Small intestine (tissue), 7 donors: ENCODE measurements at regions not wholly inside any gene's neighbourhood (a gene's known extent, or its start where the extent isn't known, plus 50 kb on each side); places are given as distances from the start of the nearest gene placed in this dataset.

Experiments used
- DNase-seq, 2 donors: peaks; one replicate each; pipeline versions ENCODE4 v3.0.0 to v3.0.0-alpha.2; 2013
- FAIRE-seq: peaks from 2 replicates; lab custom pipeline; 2012; peaks lifted over from hg19 to GRCh38; lab: Jason Lieb, UNC
- H3K27ac ChIP-seq, 3 donors: one replicate each; pipeline ENCODE4 v1.5.1; 2013; ENCODE audit warnings: low read length in 2 of 3, mild to moderate bottlenecking in 2 of 3, control low read depth in 1 of 3, inconsistent platforms in 1 of 3, low read depth in 1 of 3, moderate library complexity in 1 of 3
- H3K27me3 ChIP-seq, 3 donors: one replicate each; pipeline ENCODE4 v1.6.1; 2013; ENCODE audit warnings: low read length in 3 of 3, inconsistent platforms in 1 of 3; ENCODE audit not compliant: control insufficient read depth in 3 of 3, insufficient read depth in 3 of 3
- H3K36me3 ChIP-seq, 3 donors: one replicate each; pipeline ENCODE4 v1.6.1; 2013; ENCODE audit warnings: low read length in 3 of 3, inconsistent platforms in 1 of 3, low read depth in 1 of 3, mild to moderate bottlenecking in 1 of 3, moderate library complexity in 1 of 3; ENCODE audit not compliant: control insufficient read depth in 3 of 3, insufficient read depth in 2 of 3
- H3K4me1 ChIP-seq, 3 donors: one replicate each; pipeline ENCODE4 v1.6.1; 2013; ENCODE audit warnings: low read length in 2 of 3, inconsistent platforms in 1 of 3, low read depth in 1 of 3, mild to moderate bottlenecking in 1 of 3, moderate library complexity in 1 of 3; ENCODE audit not compliant: control insufficient read depth in 3 of 3, insufficient read depth in 2 of 3
- H3K4me3 ChIP-seq, 3 donors: one replicate each; pipeline ENCODE4 v1.5.1; 2013; ENCODE audit warnings: low read length in 3 of 3, control low read depth in 1 of 3, inconsistent platforms in 1 of 3, low read depth in 1 of 3, mild to moderate bottlenecking in 1 of 3, moderate library complexity in 1 of 3
- H3K9me3 ChIP-seq, 2 donors: one replicate each; pipeline ENCODE4 v1.6.1; 2013; ENCODE audit warnings: low read depth in 1 of 2, low read length in 1 of 2; ENCODE audit not compliant: control insufficient read depth in 2 of 2, insufficient read depth in 1 of 2
- WGBS, 3 donors: extraction: QIAGEN DNeasy Blood & Tissue Kit; methylation state at CpG; one replicate each; pipeline ENCODE4 v1.1.7; 2013; 5-methylcytosine and 5-hydroxymethylcytosine counted together
- donor health status: healthy with polysubstance abuse.
- donor health status: control.
- donor health status: control.
- donor health status: Bipolar disorder and iron deficiency.
- donor health status: healthy.

DNA sequence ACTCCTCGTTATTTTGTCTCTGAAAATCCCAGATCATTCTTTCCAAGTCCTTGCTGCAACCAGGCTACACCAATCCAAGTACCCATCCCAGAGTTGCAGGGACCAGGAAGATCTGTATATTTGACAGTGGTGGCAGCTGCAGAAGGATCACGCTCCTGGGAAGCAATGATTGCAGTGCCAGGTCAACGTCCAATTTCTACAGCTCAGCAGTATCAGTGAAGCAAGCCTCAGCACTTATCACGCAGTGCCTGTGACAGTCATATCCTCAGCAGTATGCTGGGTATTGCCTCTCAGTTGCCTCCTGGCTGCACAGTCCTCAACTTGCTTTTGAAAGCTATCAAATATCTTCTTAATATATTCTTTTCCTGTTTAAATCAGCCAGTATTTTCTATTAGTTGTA is 66.7 kb downstream of the BARHL2 start:
- Histone ChIP-seq H3K9me3 (no peaks in the 10 kb centered on the region), H3K4me3 (no peak overlapping the region), H3K27ac (no peak overlapping the region), H3K36me3 (no peaks in the 10 kb centered on the region), H3K4me1 (no peaks in the 10 kb centered on the region), H3K27me3 (peaks cover 0 to 2% (median 0%) of the 10 kb centered on the region in 3 donors)
- FAIRE-seq (no peak), DNase-seq (peak; percentile 14 to 71)
- 23 to 65% (median 32%) methylated on average over 4 of the region's 4 CpGs for WGBS, 3 donors

DNA sequence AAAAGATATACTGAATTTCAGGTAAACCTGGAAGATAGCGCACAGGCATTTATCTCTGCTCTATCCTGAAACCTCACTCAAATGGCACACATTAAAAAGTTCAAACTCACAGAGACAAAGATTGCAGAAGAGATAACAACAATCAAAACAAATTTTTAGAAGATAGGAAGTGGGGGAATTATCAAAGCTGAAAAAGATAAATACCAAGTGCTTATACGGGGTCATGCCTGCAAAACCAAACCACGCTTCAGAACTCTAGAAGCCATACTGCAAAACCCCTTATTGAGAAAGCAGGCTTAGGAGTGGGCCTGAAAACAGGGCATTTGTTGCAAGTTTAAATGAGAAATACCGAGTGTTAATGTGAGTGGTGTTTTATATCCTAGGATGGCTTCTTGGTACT is 76.8 kb downstream of the BARHL2 start:
- H3K27me3 ChIP-seq = peaks cover 0 to 3% (median 0%) of the 10 kb centered on the region in 3 donors
- FAIRE-seq = no peak

GRCh38 chr1:90622666-90623065 is 94.4 kb downstream of the BARHL2 start:
- Histone ChIP-seq H3K27ac (no peak overlapping the region), H3K9me3 (no peaks in the 10 kb centered on the region), H3K4me3 (no peak overlapping the region), H3K4me1 (no peaks in the 10 kb centered on the region), H3K27me3 (no peaks in the 10 kb centered on the region), H3K36me3 (no peaks in the 10 kb centered on the region)
- no peak for DNase-seq
- 47 to 72% (median 55%) methylated on average over 5 of the region's 5 CpGs for WGBS, 3 donors
- no peak for FAIRE-seq

More for the DNA sequence above, 76.8 kb downstream of the BARHL2 start:
- no peak overlapping the region for H3K4me3 ChIP-seq
- WGBS, 3 donors = 69 to 82% (median 78%) methylated on average over 4 of the region's 4 CpGs
- no peak for DNase-seq
- H3K9me3 ChIP-seq = no peaks in the 10 kb centered on the region
- no peaks in the 10 kb centered on the region for H3K36me3 ChIP-seq
- H3K4me1 ChIP-seq = no peaks in the 10 kb centered on the region
- no peak overlapping the region for H3K27ac ChIP-seq

DNA sequence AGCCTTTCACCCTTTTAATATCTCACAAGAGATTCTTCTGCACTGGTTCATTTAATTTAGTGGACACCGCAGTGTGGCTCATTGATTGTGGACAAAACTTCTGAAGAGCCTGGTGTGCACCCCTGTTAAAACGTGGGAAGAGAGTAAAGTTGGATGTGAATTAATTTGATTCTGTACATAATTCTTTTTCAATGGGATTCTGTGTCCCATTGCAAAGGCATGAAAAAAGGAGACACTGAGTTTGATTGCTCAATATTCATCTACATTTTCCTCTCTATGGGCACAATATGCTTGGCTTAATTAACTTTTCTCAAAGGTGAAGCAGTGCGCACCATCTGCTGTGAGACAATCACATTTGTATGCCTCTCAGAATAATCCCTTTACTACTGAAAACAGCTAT is 95.1 kb downstream of the BARHL2 start:
- 57 to 85% (median 70%) methylated on average over 3 of the region's 3 CpGs for WGBS, 3 donors
- Histone ChIP-seq H3K4me3 (no peak overlapping the region), H3K9me3 (no peaks in the 10 kb centered on the region), H3K4me1 (no peaks in the 10 kb centered on the region), H3K27ac (no peak overlapping the region), H3K36me3 (no peaks in the 10 kb centered on the region), H3K27me3 (no peaks in the 10 kb centered on the region)
- no peak for DNase-seq
- FAIRE-seq = no peak

DNA sequence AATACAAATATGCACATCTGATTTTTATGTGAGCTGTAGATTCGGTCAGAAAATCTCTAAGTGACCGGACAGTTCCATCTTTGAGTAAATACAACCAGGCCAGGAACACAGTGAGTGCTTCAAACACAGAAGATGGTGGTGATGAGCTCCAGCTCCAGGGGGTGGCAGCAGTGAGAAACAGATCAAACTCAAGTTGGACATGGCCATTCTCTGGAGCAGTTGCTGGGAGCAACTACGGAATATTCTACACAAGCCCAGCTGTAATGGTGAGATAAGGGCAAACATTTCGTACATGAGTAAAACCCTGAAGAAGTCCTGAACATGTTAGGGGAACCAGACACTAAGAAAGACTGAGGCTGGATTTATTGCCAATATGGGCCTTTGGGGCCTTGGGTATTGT is 100.7 kb downstream of the BARHL2 start:
- H3K4me3 ChIP-seq = no peak overlapping the region
- no peaks in the 10 kb centered on the region for H3K9me3 ChIP-seq
- no peaks in the 10 kb centered on the region for H3K36me3 ChIP-seq
- peak in 1 of 2 donors; percentile 32 for DNase-seq
- H3K27me3 ChIP-seq = no peaks in the 10 kb centered on the region
- 68 to 75% (median 71%) methylated on average over 4 of the region's 4 CpGs for WGBS, 3 donors
- FAIRE-seq = no peak
- no peak overlapping the region for H3K27ac ChIP-seq
- H3K4me1 ChIP-seq = no peaks in the 10 kb centered on the region

GRCh38 chr1:90614872-90615271 is 102.2 kb downstream of the BARHL2 start:
- no peaks in the 10 kb centered on the region for H3K36me3 ChIP-seq
- no peaks in the 10 kb centered on the region for H3K27me3 ChIP-seq
- H3K27ac ChIP-seq = no peak overlapping the region
- H3K4me1 ChIP-seq = no peaks in the 10 kb centered on the region
- no peak overlapping the region for H3K4me3 ChIP-seq
- DNase-seq (no peak), FAIRE-seq (no peak)
- WGBS, 3 donors = 73 to 91% (median 74%) methylated on average over 1 of the region's 1 CpG
- no peaks in the 10 kb centered on the region for H3K9me3 ChIP-seq

GRCh38 chr1:90613371-90613770 is 103.7 kb downstream of the BARHL2 start:
- Histone ChIP-seq H3K4me1 (no peaks in the 10 kb centered on the region), H3K9me3 (no peaks in the 10 kb centered on the region), H3K4me3 (no peak overlapping the region), H3K27ac (no peak overlapping the region), H3K36me3 (no peaks in the 10 kb centered on the region), H3K27me3 (no peaks in the 10 kb centered on the region)
- FAIRE-seq = no peak
- WGBS, 3 donors = 32 to 37% (median 36%) methylated on average over 5 of the region's 5 CpGs
- no peak for DNase-seq

DNA sequence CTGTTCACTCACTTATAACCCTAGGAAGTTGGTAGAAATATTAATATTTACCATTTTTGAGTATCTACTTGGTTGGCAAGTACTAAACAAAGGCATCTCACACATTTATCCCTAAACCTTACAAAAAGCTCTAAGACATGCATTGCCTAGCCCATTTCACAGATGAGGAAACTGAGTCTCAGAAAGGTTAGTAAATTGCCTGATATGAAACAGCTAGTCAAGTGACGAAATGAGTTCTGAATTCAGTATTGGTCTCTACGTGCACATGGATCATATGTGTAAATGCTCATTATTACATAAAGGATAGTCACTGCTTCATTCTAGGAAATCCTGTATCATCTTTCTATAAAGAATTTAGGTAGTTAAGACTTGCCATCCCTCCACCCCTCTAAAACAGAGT is 105.1 kb downstream of the BARHL2 start:
- FAIRE-seq (no peak), DNase-seq (no peak)
- Histone ChIP-seq H3K9me3 (no peaks in the 10 kb centered on the region), H3K4me1 (no peaks in the 10 kb centered on the region), H3K4me3 (no peak overlapping the region), H3K27me3 (no peaks in the 10 kb centered on the region), H3K36me3 (no peaks in the 10 kb centered on the region), H3K27ac (no peak overlapping the region)
- 92 to 98% (median 94%) methylated on average over 2 of the region's 2 CpGs for WGBS, 3 donors

DNA sequence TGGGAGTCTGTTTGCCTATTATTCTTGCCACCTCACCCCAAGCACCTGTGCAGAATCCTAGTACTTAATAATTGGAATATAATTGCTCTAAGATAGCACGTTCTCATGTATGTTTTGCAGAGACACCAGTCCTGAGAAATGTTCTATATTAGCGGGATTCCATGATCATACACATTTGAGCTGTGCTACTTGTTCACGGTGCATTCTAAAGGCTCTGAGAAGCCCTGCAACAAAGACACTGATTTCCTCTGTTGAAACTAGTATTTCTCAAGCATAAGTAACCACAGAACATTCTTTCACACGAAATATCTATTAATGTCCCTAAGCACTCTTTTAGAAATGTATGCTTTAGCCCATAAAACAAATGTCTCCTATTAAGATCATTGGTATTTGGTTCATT is 109.4 kb downstream of the BARHL2 start:
- Histone ChIP-seq H3K4me3 (no peak overlapping the region), H3K27ac (no peak overlapping the region), H3K36me3 (no peaks in the 10 kb centered on the region), H3K9me3 (no peaks in the 10 kb centered on the region), H3K4me1 (no peaks in the 10 kb centered on the region), H3K27me3 (no peaks in the 10 kb centered on the region)
- WGBS, 3 donors = 71 to 77% (median 77%) methylated on average over 4 of the region's 4 CpGs
- DNase-seq (no peak), FAIRE-seq (no peak)
